Ecto neural progenitor cell (in vitro differentiated cells): ENCODE measurements at regions not wholly inside any gene's neighbourhood (a gene's known extent, or its start where the extent isn't known, plus 50 kb on each side); places are given as distances from the start of the nearest gene placed in this dataset.

Experiments
- DNase-seq: peaks from one replicate; pipeline ENCODE4 v3.0.0-alpha.2; 2018; ENCODE audit warnings: low spot score

GRCh38 chr17:72578817-72579470 lies 458.1 kb downstream of the SOX9 start:
- no peak for DNase-seq

GRCh38 chr17:72579990-72580320 lies 459.1 kb downstream of the SOX9 start:
- no peak for DNase-seq

DNA sequence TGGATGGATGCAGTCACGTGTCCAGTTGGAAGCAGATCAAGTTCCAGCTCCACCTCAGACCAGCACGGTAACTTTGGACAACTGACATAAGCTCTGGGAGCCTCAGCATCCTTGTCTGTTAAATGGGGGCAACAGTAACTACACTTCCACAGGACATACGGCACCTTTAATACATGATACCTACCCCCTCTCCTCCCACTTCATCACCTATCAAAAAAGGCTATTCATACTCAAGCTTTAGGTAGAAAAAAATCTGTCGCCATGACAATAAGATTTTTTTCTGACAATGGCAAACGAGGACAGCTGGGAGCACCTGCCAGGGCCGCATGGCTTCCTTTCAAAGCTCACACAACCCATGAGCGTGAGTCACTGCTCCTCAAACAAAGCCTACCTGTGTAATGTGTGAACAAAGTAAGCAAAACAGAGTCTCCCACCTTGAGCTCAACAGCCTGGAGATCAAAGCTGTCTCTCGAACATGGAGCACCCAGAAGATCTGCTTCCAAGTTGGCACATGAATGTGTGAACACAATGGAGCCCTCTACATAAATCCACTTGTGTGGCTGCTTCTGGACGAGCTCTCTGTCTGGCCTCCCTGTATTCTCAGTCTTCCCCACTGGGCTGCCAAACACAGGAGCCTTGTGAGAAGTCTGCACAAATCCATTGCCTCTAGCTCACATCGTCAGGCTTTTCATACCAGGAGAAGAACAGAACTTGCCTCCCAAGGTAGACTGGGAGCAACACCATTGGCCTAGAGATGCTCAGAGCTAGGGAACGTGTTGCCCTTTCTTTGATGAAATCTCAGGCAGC lies 459.7 kb downstream of the SOX9 start:
- no peak for DNase-seq

DNA sequence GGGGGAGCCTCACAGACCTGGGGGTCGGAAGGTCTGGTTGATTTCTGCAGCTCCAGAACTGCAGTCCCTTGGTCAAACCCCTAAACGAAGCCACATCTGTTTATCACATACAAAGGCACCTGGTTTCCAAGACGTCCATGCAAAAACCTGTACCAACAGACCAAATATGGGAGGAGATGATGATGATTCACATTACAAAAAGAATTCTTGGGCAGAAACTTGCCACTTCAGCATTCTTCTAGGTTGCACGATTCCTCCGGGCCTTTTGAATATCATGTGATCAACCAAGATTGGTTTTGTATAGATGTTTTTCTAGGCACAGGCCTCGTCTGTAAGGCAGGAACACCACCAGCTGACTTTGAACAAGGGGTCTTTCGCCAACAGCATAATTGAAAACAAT lies 466.3 kb downstream of the SOX9 start:
- no peak for DNase-seq

DNA sequence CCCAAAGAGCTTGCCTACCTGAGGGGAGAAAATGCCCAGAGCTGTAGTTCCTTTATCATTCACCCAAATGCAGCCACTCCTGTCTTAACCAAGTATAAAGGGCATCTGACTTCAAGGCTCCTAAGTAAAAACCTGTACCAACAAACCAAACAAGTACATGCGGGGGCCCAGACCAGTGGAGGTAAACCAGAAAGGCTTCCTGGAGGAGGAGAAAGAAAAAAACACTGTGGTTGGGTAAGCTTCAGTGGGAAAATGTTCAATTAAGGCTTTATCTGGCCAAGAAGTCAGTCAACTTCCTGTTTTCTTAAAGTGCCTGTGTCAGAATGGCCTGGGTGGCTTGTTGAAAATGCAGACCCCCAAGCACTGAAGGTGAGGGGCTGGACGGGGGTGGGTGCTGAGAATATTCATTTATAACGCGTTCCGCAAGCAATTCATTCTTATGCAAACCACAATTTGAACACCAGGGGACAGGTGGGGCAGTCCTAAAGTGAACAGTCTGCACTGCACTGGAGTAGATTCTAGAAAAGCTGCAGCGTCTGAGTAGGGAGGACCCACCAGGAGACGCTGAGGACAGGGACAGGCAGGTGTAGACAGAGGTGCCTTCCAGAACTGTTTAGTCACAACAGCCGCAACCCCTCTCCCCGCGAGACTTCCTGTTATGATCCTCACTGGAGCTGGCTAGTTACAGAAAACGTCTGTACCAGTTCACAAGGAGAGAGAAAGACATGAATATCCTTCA lies 467.1 kb downstream of the SOX9 start:
- DNase-seq: no peak

DNA sequence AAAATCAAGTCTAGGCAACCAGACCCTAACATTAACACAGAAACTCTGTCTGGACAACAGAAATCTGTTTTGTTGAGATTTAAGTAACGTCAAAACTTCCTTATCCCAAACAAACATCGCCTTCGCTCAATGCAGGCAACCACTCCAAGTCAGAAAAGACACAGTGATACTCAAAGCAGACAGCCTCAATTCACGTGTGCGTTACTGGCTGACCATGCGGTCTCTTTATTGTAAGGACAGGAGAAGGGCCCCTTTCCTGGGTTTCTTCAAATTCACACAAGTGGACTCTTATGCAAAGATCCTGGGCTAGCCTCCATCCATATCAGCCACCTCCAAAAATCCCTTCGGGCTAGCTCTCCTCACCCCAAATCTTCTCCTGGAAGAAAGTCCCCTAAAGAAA lies 467.7 kb downstream of the SOX9 start:
- DNase-seq: no peak

GRCh38 chr17:72588961-72589360 lies 468.1 kb downstream of the SOX9 start:
- no peak for DNase-seq

GRCh38 chr17:72590382-72590781 lies 469.6 kb downstream of the SOX9 start:
- DNase-seq: no peak

- DNase-seq: no peak
Observed at GRCh38 chr17:72590882-72591281, 470.1 kb downstream of the SOX9 start.

DNA sequence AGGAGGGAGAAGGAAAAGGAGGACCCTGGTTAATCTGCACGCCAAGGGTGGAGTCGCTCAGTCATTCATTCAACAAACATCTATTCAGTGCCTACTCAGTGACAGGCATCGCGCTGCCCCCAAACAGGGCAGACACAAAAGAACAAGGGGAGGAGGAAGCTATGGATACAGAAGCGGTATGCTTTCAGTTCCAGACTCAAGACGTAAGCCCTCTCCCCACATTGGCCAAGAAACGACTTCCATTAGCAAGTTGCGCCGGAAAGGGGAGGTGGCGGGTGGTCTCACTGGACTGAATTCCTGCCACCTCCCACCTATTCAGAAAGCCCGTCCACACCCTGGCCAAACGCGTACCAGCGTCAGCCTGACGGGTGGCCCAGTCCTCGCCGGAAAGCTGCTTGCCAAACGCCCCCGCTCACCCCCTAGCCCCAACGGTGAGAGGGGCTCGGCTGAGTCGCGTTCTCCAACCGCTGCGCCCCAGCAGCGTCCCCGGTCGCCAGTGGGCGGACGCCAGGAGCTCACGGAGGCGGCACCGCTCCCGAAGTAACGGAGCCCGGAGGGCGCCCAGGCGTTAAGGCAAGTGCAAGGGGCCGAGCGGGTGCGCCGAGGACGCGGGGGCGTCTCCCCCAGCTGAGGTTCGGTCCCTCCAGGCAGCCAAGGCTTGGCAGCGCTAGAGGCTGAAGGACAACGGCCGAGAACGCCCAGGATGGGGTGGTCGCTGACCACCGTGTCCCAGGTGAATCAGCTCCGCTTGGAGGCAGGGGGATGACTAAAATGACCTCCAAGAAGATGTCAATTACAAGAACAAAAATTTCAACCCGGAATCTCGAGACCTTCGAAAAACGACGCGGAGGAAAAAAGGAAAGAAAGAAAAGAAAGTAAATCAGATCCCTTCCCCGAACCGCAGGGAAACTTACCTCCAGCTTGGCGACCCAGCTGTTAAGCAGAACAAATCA lies 470.7 kb downstream of the SOX9 start:
- peak; percentile 75 for DNase-seq

DNA sequence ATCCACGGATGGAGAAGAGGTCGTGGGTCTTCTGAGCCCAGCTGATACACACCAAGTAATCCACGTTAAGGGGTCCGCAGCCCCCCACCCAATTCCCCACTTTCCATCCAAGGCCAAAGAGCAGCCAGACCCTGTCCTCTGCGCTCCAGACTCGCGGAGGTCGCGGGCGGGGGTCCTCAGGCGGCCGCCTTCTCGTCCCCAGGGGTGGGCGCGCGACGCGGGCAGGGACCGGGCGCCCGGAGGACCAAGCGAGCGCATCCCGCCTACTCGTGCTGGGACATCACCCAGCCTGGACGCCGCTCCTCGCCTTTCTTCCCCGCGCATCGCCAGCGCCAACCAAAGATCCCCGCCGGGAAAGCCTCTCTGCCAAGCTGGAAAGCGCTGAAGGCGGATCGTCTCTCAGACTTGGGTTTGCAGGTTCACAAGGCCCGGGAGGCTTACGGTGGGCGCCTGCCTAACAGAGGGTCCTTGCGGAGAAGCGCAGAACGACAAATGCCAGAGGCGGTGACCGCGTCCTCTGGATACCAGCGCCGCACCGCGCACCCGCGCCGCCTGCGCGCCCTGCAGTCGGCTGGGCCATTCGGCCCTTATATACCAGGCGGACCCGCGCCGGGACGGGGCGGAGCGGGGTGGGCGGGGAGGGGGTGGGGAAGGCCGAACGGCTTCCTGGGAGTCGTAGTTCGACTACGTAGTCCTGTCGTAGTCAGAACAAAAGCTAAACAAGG lies 471.6 kb downstream of the SOX9 start:
- peak; percentile 96 for DNase-seq

DNA sequence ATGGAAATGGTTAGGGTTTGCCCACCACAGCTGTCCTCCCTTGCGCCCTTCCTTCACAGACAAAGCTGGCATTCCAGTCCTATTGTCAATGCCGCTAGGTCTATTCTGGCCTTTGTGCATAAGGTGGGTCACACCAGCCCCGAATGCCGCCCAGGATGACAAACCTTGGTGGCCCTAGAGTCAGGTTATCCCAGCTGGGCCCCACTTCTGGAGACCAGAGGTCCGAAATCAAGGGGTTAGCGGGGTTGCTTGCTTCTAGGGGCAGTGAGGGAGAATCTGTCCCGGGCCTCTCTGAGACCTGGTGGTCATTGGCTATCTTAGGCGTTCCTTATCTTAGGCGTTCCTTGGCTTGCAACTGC lies 472.1 kb downstream of the SOX9 start:
- DNase-seq: no peak

DNA sequence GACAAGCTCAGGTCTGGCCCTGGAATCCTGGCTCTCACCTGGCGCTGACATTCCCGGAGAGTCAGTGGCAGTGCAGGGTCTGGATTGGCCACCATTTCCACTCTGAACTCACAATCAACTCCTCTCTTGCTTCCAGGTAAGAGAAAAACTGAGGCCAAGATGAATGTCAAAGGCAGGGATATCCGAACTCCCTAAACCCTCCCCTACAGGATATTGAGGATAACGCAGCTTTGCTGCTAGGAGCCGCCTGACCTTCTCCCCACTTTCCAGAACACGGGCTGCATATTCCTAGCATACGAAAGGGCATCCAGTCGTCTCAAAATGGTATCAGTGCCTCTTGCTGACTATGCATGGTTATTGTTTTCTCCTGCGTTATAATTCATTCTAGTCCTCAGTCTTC lies 473.4 kb downstream of the SOX9 start:
- no peak for DNase-seq
